PC-9 (cell line): ENCODE measurements at regions not wholly inside any gene's neighbourhood (a gene's known extent, or its start where the extent isn't known, plus 50 kb on each side); places are given as distances from the start of the nearest gene placed in this dataset.

Source experiments
- BruUV-seq: library from RNA; stranded (reverse); fragments of 400-500 nt; replicated peaks from 2 replicates; lab custom pipeline; 2021; lab: Mats Ljungman, UMichigan
- CTCF ChIA-PET: fragments of 300-600 bp; sonication (Branson Sonifier 250); formaldehyde crosslinking; loops from one replicate; lab custom pipeline; 2022; ENCODE audit warnings: antibody characterized with exemption; lab: Charles Lee
- POLR2A ChIA-PET: fragments of 300-600 bp; sonication (Branson Sonifier 250); formaldehyde crosslinking; loops from one replicate; lab custom pipeline; 2022; ENCODE audit warnings: antibody characterized with exemption; ENCODE audit not compliant: unreplicated experiment; lab: Charles Lee
- DNase-seq, 2 experiments: peaks; one replicate each; pipeline versions ENCODE4 v3.0.0 to v3.0.0-alpha.2; 2015 to 2022; ENCODE audit warnings: mixed read lengths in 1 of 2
- H2AFZ ChIP-seq: fragments of 200-600 bp; sonication (generic); 2 replicates; pipeline ENCODE4 v1.8.1; 2017; ENCODE audit warnings: antibody characterized with exemption
- H3F3A ChIP-seq: fragments of 200-600 bp; sonication (generic); 2 replicates; pipeline ENCODE4 v1.8.1; 2017; ENCODE audit warnings: antibody characterized with exemption, mild to moderate bottlenecking, low read depth; ENCODE audit not compliant: insufficient read depth
- H3K27ac ChIP-seq: fragments of 200-600 bp; sonication (generic); 2 replicates; pipeline ENCODE4 v1.6.1; 2016; ENCODE audit warnings: mixed run types
- H3K27me3 ChIP-seq: fragments of 200-600 bp; sonication (generic); 2 replicates; pipeline ENCODE4 v1.6.1; 2016; ENCODE audit warnings: low read depth, mixed run types; ENCODE audit not compliant: insufficient read depth
- H3K36me3 ChIP-seq: fragments of 200-600 bp; sonication (generic); 2 replicates; pipeline ENCODE4 v1.6.1; 2016; ENCODE audit warnings: low read depth, mixed run types
- H3K4me1 ChIP-seq: fragments of 200-600 bp; sonication (generic); replicated peaks from 2 replicates; pipeline ENCODE4 v1.6.1; 2016; ENCODE audit warnings: mixed run types; ENCODE audit not compliant: insufficient read depth
- H3K4me2 ChIP-seq: fragments of 200-600 bp; sonication (generic); 2 replicates; pipeline ENCODE4 v1.6.1; 2017; ENCODE audit warnings: mixed run types
- H3K4me3 ChIP-seq: fragments of 200-600 bp; sonication (generic); 2 replicates; pipeline ENCODE4 v1.6.1; 2016; ENCODE audit warnings: mixed run types
- H3K79me2 ChIP-seq: fragments of 200-600 bp; sonication (generic); 2 replicates; pipeline ENCODE4 v1.6.1; 2017; ENCODE audit warnings: low read depth, mixed run types
- H3K9me2 ChIP-seq: fragments of 200-600 bp; sonication (generic); 2 replicates; pipeline ENCODE4 v1.8.1; 2017; ENCODE audit warnings: mild to moderate bottlenecking; ENCODE audit not compliant: insufficient read depth
- H3K9me3 ChIP-seq: fragments of 200-600 bp; sonication (generic); 2 replicates; pipeline ENCODE4 v1.8.1; 2016; ENCODE audit warnings: low read depth; ENCODE audit not compliant: insufficient read depth
- H4K20me1 ChIP-seq: fragments of 200-600 bp; sonication (generic); 2 replicates; pipeline ENCODE4 v1.8.1; 2017; ENCODE audit not compliant: insufficient read depth
- EZH2 ChIP-seq: fragments of 200-600 bp; sonication (generic); IDR thresholded peaks from 2 replicates; pipeline ENCODE4 v1.8.0; 2017; ENCODE audit warnings: antibody characterized with exemption, low read depth
- intact Hi-C: fragments of 100-400 bp; cut with micrococcal nuclease; formaldehyde crosslinking; loops from one replicate; pipeline ENCODE4 v1.10.0; 2022; ENCODE audit not compliant: unreplicated experiment
- TF ChIP-seq, protein P1 (sequence below): fragments of 200-600 bp; sonication (generic); conservative IDR thresholded peaks from 2 replicates; pipeline ENCODE4 v1.6.1; 2017; ENCODE audit warnings: mixed run types, antibody characterized with exemption, mild to moderate bottlenecking, moderate library complexity

- Histone ChIP-seq H3K9me3 (peaks cover 7% of the 10 kb centered on the region; the same call in 1 of the 2 replicates), H3K9me2 (no peaks in the 10 kb centered on the region), H3K36me3 (no peaks in the 10 kb centered on the region), H4K20me1 (no peaks in the 10 kb centered on the region), H3K4me1 (no peaks in the 10 kb centered on the region), H3K27ac (no peak overlapping the region), H3K4me3 (no peak overlapping the region), H2AFZ (no peak overlapping the region), H3K79me2 (no peaks in the 10 kb centered on the region), H3F3A (no peaks in the 10 kb centered on the region), H3K4me2 (no peak overlapping the region), H3K27me3 (no peaks in the 10 kb centered on the region)
- no TSS peak for BruUV-seq
- ChIA-PET CTCF (no interaction called here), POLR2A (no interaction called here)
- no peak for DNase-seq
- no peak for TF ChIP-seq EZH2
- TF ChIP-seq, protein P1, sequence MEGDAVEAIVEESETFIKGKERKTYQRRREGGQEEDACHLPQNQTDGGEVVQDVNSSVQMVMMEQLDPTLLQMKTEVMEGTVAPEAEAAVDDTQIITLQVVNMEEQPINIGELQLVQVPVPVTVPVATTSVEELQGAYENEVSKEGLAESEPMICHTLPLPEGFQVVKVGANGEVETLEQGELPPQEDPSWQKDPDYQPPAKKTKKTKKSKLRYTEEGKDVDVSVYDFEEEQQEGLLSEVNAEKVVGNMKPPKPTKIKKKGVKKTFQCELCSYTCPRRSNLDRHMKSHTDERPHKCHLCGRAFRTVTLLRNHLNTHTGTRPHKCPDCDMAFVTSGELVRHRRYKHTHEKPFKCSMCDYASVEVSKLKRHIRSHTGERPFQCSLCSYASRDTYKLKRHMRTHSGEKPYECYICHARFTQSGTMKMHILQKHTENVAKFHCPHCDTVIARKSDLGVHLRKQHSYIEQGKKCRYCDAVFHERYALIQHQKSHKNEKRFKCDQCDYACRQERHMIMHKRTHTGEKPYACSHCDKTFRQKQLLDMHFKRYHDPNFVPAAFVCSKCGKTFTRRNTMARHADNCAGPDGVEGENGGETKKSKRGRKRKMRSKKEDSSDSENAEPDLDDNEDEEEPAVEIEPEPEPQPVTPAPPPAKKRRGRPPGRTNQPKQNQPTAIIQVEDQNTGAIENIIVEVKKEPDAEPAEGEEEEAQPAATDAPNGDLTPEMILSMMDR = no peak
- intact Hi-C loops = no loop called here
Measured at GRCh38 chr7:41476460-41476803, 226.5 kb downstream of the INHBA start.

- CTCF ChIA-PET = no interaction called here
- Histone ChIP-seq H3K4me3 (no peak overlapping the region), H3K27ac (no peak overlapping the region), H3K36me3 (no peaks in the 10 kb centered on the region), H3K4me1 (no peaks in the 10 kb centered on the region), H3K9me3 (peaks cover 6% of the 10 kb centered on the region; the same call in 1 of the 2 replicates), H3K27me3 (no peaks in the 10 kb centered on the region), H4K20me1 (no peaks in the 10 kb centered on the region), H3F3A (no peaks in the 10 kb centered on the region), H3K9me2 (no peaks in the 10 kb centered on the region), H3K79me2 (no peaks in the 10 kb centered on the region), H3K4me2 (no peak overlapping the region), H2AFZ (no peak overlapping the region)
- POLR2A ChIA-PET = no interaction called here
- DNase-seq = no peak
- no peak for TF ChIP-seq EZH2
- TF ChIP-seq, protein P1 = no peak
- intact Hi-C loops = no loop called here
- BruUV-seq = no TSS peak
Measured at GRCh38 chr7:41475801-41476459, 227.0 kb downstream of the INHBA start.

- POLR2A ChIA-PET = interaction anchor here (0.6 kb wide), 1 partner anchor 223 kb away, joined by 4 read pairs; no protein-coding TSS in a partner anchor
- H3K79me2 ChIP-seq = no peaks in the 10 kb centered on the region
- no peaks in the 10 kb centered on the region for H3K9me2 ChIP-seq
- no peaks in the 10 kb centered on the region for H3K9me3 ChIP-seq
- H3K27ac ChIP-seq = no peak overlapping the region
- H3K4me3 ChIP-seq = no peak overlapping the region
- H3K4me2 ChIP-seq = no peak overlapping the region
- TF ChIP-seq, protein P1 = no peak
- no peak for TF ChIP-seq EZH2
- no TSS peak for BruUV-seq
- no peaks in the 10 kb centered on the region for H3F3A ChIP-seq
- no peaks in the 10 kb centered on the region for H3K27me3 ChIP-seq
- DNase-seq = peak in 1 of 2 experiments; percentile 8
- intact Hi-C loops = no loop called here
- H3K4me1 ChIP-seq = no peaks in the 10 kb centered on the region
- CTCF ChIA-PET = no interaction called here
- H4K20me1 ChIP-seq = no peaks in the 10 kb centered on the region
- H3K36me3 ChIP-seq = no peaks in the 10 kb centered on the region
- H2AFZ ChIP-seq = no peak overlapping the region
Measured at GRCh38 chr7:41472427-41473125, 230.3 kb downstream of the INHBA start.
